HPDE6-E6E7 (cell line): ENCODE measurements at regions not wholly inside any gene's neighbourhood (a gene's known extent, or its start where the extent isn't known, plus 50 kb on each side); places are given as distances from the start of the nearest gene placed in this dataset.

Experiments
- DNase-seq: peaks from one replicate; pipeline ENCODE4 v3.0.0; 2011; ENCODE audit warnings: missing footprints; ENCODE audit errors: extremely low spot score

DNA sequence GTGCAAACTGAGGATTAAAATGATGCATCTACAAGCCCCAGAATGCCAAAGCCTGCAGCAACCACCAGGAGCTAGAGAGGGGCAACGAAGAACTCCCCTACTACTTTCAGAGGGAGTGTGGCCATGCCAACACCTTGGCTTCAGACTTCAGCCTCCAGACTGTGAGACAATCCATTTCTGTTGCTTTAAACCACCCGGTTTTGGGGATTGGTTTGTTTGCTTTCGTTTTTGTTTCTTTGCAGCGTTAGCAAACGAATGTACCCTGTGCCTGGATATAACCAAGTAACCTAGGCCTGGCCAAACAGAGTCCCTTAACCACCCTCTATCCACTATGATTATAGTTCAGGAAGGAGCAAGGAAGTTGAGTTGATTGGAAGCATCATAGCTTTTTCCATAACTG, 171.2 kb upstream of the NCK2 start:
- no peak for DNase-seq

DNA sequence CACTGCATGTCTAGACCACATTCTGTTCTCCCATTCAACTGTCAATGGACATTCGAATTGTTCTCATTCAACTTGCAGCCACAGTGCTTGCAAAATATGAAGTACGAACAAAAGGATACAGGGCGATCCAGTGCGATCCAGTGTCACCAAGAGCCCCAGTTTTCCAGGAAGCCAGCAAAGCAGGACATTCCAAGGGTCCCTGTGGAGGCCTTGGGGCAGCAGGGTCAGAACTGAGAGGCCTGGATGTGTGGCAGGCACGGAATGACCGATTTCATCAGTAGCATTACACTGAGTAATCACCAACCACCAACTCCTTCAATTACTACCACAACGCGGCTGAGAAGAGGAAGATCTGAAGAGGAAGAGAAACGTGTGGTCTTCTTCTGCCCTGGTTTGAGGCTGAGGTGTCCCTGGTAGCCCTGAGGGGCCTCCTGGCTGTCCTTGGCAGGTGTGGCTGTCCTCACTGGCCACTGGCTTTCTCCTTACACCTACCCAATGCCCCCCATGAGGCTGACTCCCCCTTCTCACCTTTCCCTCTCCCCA, 172.7 kb upstream of the FHL2 start:
- DNase-seq = no peak

DNA sequence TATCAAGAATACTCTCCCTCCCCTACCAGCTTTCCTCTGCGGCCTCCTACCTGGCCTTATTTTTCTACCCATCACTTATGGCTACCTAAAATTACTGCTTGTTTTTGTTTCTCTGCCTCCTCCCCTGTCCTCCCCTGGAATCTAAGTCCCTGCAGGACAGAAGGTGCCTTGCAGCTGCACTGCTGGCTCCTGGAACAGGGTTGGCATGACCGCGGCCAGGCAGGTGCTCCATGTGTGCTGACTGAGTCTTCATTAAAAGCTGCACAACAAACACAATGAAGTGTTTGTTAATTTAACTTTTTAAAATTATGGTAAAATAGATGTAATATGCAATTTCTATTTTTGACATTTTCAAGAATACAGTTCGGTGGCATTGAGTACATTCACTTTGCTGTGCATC, 171.9 kb upstream of the FHL2 start:
- DNase-seq = no peak

DNA sequence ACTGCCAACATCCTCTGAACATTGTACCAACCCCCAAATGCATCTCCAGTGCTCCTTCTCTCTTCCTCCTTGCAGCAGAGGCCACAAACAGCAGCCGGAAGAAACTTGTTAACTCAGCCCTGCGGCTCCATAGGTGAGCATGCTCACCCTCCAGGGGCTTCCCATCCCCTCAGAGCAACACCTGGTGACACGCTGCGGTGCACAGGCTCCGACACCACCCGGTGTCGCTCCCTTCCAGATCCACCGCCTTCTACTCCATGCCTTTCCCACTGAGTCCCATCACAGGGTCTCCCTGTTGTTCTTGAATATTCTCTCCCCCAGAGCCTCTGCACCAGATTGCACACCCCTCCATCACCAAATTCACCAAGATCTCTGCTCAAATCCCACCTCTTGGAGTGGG, 171.5 kb upstream of the FHL2 start:
- DNase-seq = no peak

DNA sequence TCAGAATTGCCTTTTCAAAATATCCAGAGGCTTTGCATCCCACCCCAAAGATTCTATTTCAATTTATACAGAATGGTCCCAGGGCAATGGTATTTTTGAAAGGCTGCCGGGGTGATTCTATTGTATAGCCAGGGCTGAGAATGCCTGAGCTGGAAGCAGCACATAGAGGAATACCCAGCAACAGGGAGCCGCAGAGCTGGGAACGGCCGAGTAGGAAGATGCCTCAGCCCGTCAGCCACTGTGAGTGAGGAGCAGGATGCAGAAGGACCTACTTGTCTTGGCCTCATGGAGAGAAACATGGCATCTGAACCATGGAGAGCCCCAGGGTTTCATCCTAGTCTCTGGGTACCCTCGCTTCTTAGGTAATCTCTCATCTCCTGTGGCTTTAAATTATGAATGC, 170.8 kb upstream of the FHL2 start:
- no peak for DNase-seq

DNA sequence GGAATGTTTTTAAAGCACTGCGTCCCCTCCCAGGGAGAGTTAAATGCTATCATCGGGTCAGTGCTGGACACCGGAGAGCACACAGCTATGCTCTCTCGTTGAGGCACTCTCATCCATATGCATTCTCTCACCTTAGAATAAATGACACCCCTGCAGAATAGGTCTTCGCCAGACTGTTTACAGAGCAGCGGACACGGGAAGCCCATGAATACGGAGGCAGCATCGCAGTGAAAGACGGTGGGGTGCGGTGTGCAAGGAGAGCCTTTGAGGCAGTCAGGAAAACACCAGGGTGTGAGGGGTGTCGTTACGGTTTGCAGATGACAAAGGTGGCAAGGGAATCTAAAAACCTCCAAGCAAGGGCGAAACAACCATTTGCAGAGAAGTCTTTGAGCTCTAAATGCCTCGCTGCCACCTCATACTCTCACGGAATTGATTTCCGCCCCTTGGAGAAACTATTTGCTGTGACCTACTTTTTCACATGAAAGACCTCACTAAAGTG, 169.2 kb upstream of the FHL2 start:
- no peak for DNase-seq

DNA sequence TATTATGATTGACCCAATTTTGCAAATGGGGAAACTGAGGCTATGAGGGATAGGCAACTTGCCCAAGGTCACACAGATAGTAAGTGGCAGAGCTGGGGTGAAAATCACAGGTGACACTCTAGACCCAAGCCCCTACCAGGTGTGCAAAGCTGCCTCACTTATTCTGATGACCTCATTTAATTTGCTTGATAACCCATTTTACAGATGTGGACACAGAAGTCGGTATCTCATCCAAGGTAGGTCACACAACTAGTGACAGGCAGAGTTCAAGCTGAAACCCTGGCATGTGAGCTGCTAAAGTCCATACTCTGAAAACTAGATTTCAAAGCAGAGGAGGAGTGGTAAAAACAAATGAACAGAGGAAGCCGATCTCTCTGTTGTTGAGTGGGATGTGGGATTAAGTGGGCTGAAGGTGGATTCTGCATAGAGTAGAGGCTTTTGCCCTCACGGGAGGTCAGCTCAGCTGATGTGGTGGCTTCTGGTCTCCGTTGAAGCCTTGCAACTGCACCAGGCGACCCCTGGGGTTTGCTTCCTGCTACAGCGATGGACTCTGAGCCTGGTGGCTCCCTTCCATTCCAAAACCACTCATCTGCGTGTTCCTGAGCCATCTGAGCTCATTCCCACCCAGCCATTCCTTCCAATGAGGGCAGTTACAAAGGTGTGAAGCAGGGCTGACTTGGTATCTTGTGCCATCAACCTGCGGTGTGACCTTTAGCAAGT, 164.3 kb upstream of the FHL2 start:
- DNase-seq = no peak

DNA sequence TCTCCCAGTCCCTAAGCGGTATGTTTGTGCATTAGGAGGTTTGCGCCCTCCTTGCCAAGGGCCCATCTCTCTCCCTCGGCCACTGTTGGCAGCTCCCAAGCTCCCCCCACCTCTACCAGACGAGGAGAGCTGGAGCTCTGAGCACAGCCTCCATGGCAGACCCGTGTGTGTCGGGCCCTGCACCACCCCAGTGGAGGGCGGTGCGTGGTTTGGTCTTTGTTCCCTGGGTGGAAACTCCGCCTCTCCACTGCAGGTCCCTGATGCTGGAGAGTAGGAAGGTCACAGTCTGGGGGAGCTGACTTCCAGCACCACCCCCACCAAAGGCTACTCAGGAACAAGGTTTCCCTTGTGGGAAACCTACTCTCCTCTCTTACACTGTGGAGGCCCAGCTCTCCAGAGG, 162.6 kb upstream of the FHL2 start:
- DNase-seq = no peak

DNA sequence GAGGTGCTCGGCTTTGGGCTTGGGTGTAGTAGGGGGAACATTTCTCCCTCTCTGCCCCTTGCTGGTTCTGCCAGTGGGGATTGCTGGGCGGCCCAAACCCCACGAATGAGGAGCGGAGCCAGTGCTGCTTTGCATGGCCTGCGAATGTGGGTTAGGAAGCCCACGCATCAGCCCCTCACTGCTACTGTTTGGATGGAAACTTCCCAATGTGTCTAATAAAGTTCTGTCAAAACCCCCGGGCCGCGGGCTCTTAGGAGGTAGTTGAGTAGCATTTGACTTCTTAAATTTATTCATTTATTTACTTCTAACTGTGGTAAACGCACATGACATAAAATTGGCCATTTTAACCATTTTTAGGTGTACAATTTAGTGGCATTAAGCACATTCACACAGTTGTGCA, 161.3 kb upstream of the FHL2 start:
- no peak for DNase-seq

DNA sequence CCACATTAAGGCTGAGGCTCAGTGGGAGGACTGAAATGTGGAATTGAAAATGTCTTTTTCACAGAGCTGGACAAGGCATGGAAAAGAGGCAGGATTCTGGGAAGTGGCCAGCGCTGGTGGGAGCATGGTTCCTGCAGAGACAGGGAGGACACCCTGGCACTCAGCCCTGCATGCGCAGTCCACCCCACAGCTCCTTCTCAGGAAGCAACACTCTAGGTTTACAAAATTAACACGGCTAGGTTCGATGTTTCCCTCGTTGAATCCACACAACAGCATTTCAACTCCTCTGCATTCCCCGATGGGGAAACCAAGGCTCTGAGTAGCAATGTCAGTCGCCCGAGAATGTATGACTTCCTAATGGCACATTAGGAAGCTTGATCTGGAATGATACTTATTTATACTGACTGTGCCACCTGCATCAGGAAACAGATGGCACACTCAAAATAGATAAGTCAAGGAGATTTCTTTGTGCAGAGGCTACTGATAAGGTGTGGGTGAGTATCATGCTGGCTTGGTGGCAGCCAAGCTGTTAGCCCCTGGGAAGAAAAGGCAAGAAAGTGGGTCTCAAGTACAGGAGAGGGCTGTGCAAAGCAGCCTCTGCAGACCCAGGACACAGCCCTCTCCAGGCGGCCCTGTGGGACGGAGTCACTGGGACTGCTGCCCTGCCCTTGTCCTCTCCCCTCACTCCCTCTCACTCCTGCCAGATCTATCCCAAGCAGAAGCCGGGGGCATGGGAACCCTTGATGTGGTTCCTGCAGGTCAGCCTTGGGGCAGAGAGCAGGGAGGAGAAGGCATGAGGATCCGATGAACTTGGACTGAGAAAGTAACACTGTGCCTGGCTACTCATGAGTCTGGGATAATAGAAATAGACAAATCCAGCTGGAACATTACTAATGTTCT, 158.4 kb upstream of the FHL2 start:
- no peak for DNase-seq

DNA sequence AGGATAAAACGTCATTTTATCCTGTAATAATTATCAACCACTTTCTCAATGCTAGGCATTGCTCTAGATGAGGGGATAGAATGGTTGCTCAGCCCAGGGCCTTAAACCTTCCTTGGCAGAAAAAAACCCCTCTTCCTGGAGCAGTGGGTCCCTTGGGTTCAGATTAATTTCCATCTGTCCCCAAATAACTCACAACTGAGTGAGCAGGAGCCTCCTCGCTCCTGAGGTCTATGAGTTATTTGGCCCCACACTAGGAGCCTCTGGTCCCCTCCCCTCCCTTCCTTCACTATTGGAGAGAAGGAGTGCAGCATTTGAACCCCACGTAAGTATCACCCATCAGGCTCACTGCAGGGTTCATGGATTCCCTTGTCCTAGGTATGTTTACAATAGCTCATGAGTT, 157.5 kb upstream of the FHL2 start:
- DNase-seq = no peak

DNA sequence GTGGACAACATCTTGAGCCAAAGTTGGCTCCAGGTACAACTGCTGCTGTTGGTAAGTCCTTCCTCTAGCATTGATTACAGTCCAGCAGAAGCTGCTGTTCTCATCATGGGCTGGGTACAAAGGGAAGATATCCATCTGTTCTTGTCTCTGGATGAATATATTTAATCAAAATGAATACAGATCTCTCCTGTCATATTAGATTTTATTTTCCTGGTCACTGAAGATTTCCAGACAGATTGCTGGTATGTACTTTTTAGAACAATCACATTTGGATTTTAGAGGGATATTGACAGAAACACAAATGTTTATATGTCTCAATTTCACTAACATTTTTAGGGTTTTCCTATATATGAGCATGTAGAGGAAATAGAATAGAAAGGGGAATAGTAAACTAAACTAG, 155.4 kb upstream of the FHL2 start:
- no peak for DNase-seq

DNA sequence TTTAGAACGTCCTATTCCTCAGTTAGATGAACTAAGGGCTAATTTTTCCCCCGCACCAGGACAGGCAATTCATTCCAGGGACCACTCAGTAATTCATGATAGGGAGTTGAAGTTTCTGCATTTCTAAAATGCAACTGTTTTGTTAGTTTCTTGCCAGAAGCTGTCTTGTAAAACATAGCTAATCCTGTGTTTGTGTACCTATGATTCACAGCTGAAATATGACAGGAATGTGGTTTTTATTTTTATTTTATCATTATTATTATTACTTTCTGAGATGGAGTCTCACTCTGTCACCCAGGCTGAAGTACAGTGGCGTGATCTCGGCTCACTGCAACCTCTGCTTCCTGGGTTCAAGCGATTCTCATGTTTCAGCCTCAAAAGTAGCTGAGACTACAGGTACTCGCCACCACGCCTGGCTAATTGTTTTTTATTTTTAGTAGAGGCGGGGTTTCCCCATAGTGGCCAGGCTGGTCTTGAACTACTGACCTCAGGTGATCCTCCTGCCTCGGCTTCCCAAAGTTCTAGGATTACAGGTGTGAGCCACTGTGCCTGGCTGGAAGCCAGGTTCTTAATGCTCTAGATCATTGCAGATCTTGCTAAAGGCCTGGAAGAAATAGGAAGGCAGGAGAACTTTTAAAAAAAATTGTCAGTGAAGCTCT, 154.8 kb upstream of the FHL2 start:
- DNase-seq = no peak

DNA sequence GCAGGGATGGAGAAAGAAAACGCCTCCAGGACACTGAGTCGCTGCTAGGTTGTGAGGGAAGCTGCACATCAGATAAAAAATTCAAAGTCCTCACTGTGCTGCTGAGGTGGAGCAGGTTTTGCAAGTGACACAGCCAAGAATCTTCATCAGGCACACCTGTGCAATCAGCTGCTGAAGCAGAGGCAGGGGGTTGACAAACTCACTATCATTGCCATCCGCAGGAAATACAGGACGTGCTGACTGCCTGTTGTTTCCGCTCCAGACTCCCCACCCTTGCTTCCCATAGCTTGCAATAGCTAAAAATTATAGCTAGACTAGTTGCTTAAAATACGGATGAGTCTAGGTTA, 147.8 kb upstream of the FHL2 start:
- no peak for DNase-seq

DNA sequence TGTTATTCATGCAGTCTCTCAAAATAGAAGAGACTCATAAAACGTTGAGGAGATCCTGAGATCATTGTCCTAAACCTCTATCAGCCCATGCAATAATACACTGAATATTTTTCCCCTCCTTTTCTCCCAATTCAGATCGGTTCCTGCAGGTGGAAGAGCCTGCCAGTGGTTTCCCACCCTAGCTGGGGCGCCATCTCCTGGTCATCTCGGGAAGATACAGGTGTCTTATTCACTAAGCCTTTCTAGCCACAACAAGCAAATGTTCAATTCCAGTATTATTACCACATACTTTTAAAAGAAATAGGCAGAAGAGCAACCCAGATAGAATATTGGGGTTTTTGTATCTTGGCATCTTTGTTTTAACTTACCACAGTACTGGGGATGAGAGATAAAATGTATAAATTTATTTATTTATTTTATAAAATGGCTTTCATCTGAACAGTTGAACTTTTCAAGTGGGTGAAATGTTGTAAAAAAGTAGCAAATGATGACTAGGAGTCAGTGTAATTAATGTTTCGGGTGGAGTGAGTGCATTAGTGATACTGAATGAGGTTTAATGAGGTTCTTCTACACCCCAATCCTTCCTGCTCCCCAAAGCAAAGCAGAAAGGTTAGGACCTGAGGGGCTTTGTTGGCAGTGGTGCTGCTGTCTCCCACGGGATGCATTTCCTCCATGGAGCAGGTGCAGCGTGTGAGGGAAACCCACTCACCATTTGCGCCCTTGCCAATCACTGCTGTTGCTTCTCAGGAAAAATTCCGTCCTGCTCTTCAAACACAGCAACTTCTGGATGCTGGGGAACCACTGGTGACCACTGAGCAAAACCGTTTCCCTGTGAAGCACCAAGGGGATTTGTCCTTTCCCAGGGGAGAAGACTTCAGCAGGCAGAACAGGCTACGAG, 147.1 kb upstream of the FHL2 start:
- DNase-seq = peak; percentile 76

DNA sequence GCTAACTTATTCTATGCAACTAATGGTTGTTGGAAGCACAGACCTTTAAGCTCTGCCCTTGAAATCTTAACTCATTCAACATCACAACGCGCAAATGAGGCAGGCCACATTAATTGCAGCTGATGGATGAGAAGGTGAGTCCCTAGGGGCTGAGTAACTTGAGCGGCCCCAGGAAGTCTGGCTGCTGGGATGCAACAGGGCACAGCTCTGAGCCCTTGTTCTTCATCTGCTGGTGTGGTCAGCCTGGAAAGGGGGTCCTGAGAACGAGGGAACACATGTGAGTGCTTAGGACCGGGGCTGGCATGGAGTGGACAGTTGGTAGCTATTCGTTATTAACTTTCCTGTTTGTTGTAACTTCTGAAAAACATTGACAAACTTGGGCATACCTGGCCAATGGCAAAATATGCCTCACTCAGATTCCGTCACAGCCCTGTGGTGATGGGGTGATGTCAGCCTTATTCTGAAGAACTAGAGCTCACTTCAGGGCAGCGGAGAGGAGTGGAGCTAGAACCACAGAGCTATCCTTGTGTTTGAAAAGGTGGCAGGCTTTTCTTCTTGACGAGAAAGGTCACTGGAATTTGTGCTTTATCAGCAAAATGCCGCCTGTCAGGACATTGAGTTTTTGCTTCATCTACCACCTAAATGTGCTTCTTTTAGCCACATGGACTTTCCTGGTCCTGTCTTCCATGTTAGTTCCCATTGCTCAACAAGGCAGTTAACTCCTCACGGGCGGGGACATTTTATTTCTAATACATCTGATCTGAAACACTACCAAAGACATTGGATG, 145.9 kb upstream of the FHL2 start:
- no peak for DNase-seq

DNA sequence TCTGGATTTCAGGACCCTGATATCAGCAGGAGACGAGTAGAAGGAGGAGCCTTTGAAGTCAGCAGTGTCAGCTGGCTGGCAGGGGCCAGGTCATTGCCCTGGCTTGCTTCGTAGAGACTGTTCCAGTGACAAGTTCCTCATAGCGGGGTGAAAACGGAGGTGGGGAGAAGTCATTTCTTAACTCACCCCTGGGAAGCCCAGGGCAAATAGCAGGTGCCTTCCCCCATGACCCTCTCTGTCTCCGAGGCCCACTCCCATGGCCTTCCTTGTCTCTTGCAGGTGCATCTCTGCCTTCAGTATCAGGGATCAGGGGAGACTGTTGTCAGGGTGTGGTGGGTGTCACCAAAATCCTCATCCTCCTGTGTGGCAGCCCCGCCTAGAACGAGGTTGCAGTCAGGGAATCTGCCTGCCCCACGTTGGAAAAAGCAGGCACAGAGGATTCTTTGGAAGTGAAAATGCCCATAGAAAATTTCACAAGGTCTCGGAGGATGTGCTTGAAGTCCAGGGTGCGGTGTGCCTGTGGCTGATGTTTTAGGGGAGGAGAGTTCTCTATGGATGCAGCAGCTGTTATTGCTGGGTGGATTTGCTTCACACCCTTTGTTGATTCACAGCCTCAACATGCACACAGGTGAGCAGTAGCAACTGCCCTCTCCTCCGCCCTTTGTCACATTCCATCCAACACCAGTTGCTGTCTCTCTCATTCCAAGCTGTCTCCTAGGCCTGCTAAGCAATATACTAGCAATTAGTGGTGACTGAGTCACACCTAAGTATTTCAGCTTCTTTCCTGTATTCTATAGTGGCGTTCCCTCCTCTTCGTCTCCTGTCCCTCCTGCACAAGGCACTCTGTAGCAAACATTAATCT, 142.6 kb upstream of the FHL2 start:
- DNase-seq = no peak

DNA sequence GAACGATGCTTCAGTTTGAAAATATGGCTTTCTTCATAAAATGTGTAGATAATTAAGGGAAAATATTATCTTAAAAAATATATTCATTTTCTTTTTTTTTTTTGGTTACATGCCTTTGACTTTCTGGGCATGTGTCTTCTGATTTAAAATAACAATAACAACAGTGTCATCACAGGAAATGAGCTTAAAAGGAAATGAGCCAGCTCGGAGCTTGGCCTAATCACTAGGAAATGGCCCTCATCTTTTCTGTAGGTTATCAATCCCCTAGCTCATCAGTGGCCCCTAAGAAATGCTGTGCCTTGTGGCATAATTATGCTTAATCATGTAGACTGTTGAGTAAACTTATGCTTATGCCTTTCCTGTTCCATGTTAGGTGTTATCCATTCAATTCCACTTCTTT, 141.8 kb upstream of the FHL2 start:
- DNase-seq = no peak

DNA sequence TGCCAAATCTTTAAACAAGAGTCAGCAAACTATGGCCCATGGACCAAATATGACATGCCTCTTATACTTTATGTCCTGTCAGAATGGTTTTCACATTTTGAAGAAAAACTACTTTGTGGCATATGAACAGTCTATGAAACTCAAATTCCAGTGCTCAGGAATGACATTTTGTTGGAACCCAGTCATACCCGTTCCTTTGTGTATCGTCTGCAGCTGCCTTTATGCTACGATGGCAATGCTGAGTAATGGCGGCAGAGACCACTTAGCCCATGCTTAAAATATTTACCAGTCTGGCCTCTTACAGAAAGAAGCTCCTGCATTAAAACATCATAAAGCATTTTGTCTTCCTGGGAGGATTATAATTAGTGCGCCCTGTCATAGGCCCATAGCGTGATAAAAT, 140.5 kb upstream of the FHL2 start:
- DNase-seq = no peak

DNA sequence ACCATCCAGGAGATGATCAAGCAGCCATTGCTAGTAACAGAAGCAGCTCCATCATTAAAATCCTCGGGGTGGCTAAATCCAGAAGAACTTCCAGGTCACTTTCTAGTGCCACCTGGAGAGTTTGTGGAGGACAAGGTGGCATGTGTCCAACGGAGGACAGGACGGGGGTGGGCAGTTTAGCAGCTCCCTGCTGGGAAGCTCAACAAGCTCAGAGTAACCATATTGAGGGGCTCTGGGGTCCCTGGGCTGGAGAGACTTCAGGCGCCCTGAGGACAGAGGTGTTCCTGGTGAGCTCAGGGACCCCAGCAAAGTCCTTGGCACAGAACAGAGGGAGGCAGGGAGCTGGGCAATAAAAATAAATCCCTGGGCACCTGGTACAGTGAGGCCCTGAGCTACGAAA, 140.0 kb upstream of the FHL2 start:
- no peak for DNase-seq
